ENCODE measurements at regions not wholly inside any gene's neighbourhood (a gene's known extent, or its start where the extent isn't known, plus 50 kb on each side); places are given as distances from the start of the nearest gene placed in this dataset.

DNA sequence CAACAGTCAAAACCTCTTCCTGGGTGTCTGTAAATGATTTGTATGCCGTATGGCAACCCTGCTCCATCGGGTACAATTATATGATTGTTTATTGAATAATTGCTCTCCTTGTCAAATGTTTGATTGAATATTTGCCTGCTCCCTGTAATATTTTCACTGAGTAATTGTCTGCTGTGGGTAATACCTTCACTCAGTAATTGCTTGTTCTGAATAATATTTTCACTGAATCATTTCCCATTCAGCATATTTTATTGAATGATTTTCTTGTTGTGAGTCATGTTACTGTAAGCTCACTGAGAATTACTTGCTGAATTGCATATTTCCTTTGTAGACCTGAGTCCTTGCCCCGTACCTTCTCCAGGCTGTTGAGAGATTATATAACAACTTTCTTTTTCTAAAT is 535.2 kb downstream of the METTL4 start:
- H3K27ac ChIP-seq = no peak overlapping the region
- no peak for TF ChIP-seq ZFX (IDR thresholded peaks at IDR 0.05; ENCODE audit: borderline replicate concordance)

DNA sequence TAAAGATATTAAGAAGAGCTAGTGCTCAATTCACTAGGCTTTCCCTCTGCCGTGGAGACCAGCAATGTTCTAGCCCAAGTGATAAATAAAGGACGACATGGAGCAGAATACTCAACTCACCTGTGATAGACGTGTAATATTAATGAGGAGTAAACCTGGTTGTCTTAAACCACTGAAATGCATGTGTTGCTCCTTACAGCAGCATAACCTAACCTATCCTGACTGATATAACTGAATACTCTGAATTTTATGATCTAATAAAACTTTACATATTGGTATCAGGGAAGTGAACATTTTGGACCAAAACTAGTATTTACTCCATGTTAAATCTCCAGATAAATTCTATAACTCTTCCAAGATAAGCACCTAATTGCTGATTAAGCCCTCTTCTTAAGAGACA is 531.0 kb downstream of the METTL4 start:
- no peak for TF ChIP-seq ZFX (IDR thresholded peaks at IDR 0.05; ENCODE audit: borderline replicate concordance)
- TF ChIP-seq, protein P1, sequence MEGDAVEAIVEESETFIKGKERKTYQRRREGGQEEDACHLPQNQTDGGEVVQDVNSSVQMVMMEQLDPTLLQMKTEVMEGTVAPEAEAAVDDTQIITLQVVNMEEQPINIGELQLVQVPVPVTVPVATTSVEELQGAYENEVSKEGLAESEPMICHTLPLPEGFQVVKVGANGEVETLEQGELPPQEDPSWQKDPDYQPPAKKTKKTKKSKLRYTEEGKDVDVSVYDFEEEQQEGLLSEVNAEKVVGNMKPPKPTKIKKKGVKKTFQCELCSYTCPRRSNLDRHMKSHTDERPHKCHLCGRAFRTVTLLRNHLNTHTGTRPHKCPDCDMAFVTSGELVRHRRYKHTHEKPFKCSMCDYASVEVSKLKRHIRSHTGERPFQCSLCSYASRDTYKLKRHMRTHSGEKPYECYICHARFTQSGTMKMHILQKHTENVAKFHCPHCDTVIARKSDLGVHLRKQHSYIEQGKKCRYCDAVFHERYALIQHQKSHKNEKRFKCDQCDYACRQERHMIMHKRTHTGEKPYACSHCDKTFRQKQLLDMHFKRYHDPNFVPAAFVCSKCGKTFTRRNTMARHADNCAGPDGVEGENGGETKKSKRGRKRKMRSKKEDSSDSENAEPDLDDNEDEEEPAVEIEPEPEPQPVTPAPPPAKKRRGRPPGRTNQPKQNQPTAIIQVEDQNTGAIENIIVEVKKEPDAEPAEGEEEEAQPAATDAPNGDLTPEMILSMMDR (IDR thresholded peaks at IDR 0.05) = no peak
- no peak overlapping the region for H3K27ac ChIP-seq

DNA sequence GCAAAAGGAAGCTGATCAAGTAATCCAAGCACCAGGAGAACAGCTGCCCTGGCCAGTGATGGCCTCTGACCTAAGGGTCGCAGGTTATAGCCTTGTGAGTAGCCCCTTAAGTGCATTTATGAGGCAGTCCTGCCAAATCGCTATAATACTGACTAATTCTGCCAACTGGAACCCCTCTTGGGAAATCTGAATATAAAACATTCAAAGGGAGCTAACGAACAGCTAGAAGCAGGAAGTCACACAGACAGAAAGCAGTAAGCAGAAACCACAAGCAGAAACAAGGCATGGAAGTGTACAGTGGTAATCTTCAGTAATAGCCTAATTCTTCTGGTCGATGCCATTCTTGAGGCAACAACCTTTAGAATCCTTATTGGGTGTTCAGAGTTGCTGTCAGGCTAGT is 521.3 kb downstream of the METTL4 start:
- no peak for TF ChIP-seq ZFX (IDR thresholded peaks at IDR 0.05; ENCODE audit: borderline replicate concordance)
- TF ChIP-seq, protein P1 (IDR thresholded peaks at IDR 0.05) = no peak
- H3K27ac ChIP-seq = no peak overlapping the region

DNA sequence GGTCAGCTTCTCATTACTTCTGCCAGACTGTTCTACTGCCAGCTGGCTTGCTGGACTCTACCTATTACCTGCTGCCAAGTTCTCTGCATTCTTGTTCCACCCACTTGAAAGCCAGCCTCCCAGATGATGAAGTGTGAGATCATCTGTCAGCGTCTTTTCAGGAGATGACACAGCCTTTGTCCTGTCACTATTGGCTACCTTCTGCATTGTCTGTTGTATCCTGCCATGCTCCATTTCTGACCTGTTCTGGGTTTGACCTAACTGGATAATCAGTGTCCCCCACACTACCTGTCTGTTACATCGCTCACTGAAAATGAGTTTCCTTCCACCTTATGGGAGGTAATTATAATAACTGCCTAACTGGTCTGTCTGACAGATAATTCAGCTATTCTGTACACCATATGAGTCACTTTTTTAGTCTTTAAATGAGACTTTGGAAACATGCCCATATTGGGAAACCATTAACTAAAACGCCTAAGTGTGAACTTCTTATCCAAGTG is 520.6 kb downstream of the METTL4 start:
- H3K27ac ChIP-seq = no peak overlapping the region
- TF ChIP-seq, protein P1 (IDR thresholded peaks at IDR 0.05) = no peak
- no peak for TF ChIP-seq ZFX (IDR thresholded peaks at IDR 0.05; ENCODE audit: borderline replicate concordance)

DNA sequence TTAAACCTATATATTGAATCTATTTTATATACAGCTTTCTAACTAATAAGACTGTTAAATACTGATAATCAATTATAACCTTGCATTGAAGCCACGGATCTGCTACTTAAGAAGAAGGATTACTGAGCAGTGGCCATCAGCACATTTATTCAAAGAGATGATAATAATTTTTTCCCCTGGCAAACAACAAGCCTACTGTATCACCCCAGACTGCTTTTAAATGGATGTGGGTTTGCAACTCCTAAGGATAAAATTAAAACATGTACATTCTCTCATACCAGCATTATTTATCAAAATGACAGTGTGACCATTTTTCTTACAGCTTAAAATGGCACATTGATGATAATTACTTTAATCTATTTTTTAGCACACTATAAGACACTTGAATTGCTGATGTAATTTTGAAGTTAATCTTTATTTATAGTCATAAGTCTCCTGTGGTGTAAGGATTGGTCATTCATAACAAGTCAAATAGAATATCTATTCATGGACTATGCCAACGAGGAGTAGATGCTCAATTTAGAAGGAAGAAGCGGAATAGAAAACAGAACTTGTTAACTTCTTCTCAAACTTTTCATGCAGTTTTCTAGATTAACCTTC is 517.7 kb downstream of the METTL4 start:
- H3K27ac ChIP-seq = no peak overlapping the region
- TF ChIP-seq ZFX (IDR thresholded peaks at IDR 0.05; ENCODE audit: borderline replicate concordance) = no peak
- TF ChIP-seq, protein P1 (IDR thresholded peaks at IDR 0.05) = no peak

- no peak overlapping the region for H3K27ac ChIP-seq
- TF ChIP-seq ZFX (IDR thresholded peaks at IDR 0.05; ENCODE audit: borderline replicate concordance) = no peak
- TF ChIP-seq, protein P1 (IDR thresholded peaks at IDR 0.05) = no peak
Observed at GRCh38 chr18:2059336-2059735, 512.0 kb downstream of the METTL4 start.

- no peak overlapping the region for H3K27ac ChIP-seq
- TF ChIP-seq, protein P1 (IDR thresholded peaks at IDR 0.05) = no peak
- no peak for TF ChIP-seq ZFX (IDR thresholded peaks at IDR 0.05; ENCODE audit: borderline replicate concordance)
Observed at GRCh38 chr18:2060086-2060485, 511.2 kb downstream of the METTL4 start.

DNA sequence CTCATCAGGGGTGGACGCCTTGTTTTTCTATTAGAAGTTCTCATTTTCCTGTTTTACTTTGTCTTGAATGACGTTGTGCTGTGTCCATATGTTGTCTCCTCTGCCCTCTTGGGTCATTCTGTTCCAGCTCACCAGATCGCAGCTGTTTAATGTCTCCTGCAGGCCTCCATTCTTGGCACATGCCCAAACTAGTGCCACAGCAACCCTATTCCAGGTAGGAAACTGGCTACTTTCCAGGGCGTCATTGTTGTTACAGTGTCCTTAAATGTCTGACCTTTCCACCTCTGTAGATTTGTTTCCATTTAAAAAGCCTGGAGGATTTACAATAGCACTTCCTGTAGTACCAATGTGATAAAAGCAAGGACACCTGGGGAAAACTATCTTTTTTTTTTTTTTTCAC is 500.7 kb downstream of the METTL4 start:
- H3K27ac ChIP-seq = no peak overlapping the region
- no peak for TF ChIP-seq ZFX (IDR thresholded peaks at IDR 0.05; ENCODE audit: borderline replicate concordance)
- TF ChIP-seq, protein P1 (IDR thresholded peaks at IDR 0.05) = no peak

Data from 22Rv1 (cell line).